ENCODE measurements at regions not wholly inside any gene's neighbourhood (a gene's known extent, or its start where the extent isn't known, plus 50 kb on each side); places are given as distances from the start of the nearest gene placed in this dataset.

- no peak for TF ChIP-seq EP300 (IDR thresholded peaks at IDR 0.05; ENCODE audit: borderline replicate concordance in 1 of 2, low read depth in 1 of 2, low read length in 1 of 2)
Observed at GRCh38 chr1:95948023-95948422, 714.0 kb downstream of the RWDD3 start (continued).

- ChIA-PET CTCF (interaction anchor here (1.7 kb wide), 1 partner anchor 642 kb away, joined by 9 read pairs; no protein-coding TSS in a partner anchor), POLR2A (no interaction called here)
- H3K9me2 ChIP-seq, result no peaks in the 10 kb centered on the region
- H3F3A ChIP-seq (replicated peaks; ENCODE audit: insufficient read depth), result no peaks in the 10 kb centered on the region
- no peaks in the 10 kb centered on the region for H3K79me2 ChIP-seq (ENCODE audit: insufficient read depth)
- no peaks in the 10 kb centered on the region for H4K20me1 ChIP-seq (ENCODE audit: insufficient read depth)
- H3K9ac ChIP-seq, result no peak overlapping the region
- DNase-seq, result no peak
- H3K36me3 ChIP-seq (replicated peaks in 1 of 2; ENCODE audit: control insufficient read depth in 1 of 2, insufficient read depth in 2 of 2, low read length in 1 of 2), result no peaks in the 10 kb centered on the region
- no peak overlapping the region for H3K4me2 ChIP-seq
- no peaks in the 10 kb centered on the region for H3K9me3 ChIP-seq
- H3K27ac ChIP-seq (ENCODE audit: low read depth in 2 of 2, low read length in 1 of 2), result no peak overlapping the region
- no peak for TF ChIP-seq FOXM1 (IDR thresholded peaks at IDR 0.05; ENCODE audit: low read depth)
- no peak for TF ChIP-seq TEAD4 (IDR thresholded peaks at IDR 0.05; ENCODE audit: borderline replicate concordance, insufficient read depth)
- TF ChIP-seq POLR2AphosphoS5 (IDR thresholded peaks at IDR 0.05; ENCODE audit: low read depth, low read length), result no peak
- no peak for TF ChIP-seq CHD2 (IDR thresholded peaks at IDR 0.05; ENCODE audit: low read length, partially characterized antibody)
- H3K4me3 ChIP-seq (ENCODE audit: low read depth in 2 of 2, low read length in 1 of 2), result no peak overlapping the region
- H3K27me3 ChIP-seq (ENCODE audit: insufficient read depth), result no peaks in the 10 kb centered on the region
- H2AFZ ChIP-seq (ENCODE audit: low read depth), result no peak overlapping the region
- H3K4me1 ChIP-seq (ENCODE audit: control insufficient read depth in 1 of 2, insufficient read depth in 2 of 2, low read depth in 1 of 2, low read length in 1 of 2), result peaks cover 0 to 3% of the 10 kb centered on the region in 2 experiments; a peak in 2 of 4 replicates
- 50% methylated on average over 12 of the region's 12 CpGs for WGBS (ENCODE audit: low lambda C conversion rate)
Observed at GRCh38 chr1:95951371-95952102, 717.5 kb downstream of the RWDD3 start.

GRCh38 chr1:95953015-95953414 lies 719.0 kb downstream of the RWDD3 start:
- no peak overlapping the region for H2AFZ ChIP-seq (ENCODE audit: low read depth)
- CTCF ChIA-PET, result interaction anchor here (0.7 to 1.8 kb wide), 16 partner anchors 9 to 645 kb away, joined by 3 to 9 read pairs (median 4); no protein-coding TSS in a partner anchor

More at GRCh38 chr1:95953015-95953414, 719.0 kb downstream of the RWDD3 start:
- peak; percentile 27 for DNase-seq
- POLR2A ChIA-PET, result interaction anchor here (0.7 to 1.8 kb wide), 2 partner anchors 47 to 106 kb away, joined by 3 to 4 read pairs; no protein-coding TSS in a partner anchor
- Histone ChIP-seq H3K36me3 (replicated peaks in 1 of 2; ENCODE audit: control insufficient read depth in 1 of 2, insufficient read depth in 2 of 2, low read length in 1 of 2) (no peaks in the 10 kb centered on the region), H3K9me2 (no peaks in the 10 kb centered on the region), H3F3A (replicated peaks; ENCODE audit: insufficient read depth) (no peaks in the 10 kb centered on the region), H3K4me2 (no peak overlapping the region), H4K20me1 (ENCODE audit: insufficient read depth) (no peaks in the 10 kb centered on the region), H3K4me3 (ENCODE audit: low read depth in 2 of 2, low read length in 1 of 2) (no peak overlapping the region), H3K4me1 (ENCODE audit: control insufficient read depth in 1 of 2, insufficient read depth in 2 of 2, low read depth in 1 of 2, low read length in 1 of 2) (peaks cover 0 to 3% of the 10 kb centered on the region in 2 experiments; a peak in 2 of 4 replicates), H3K27me3 (ENCODE audit: insufficient read depth) (no peaks in the 10 kb centered on the region), H3K9me3 (no peaks in the 10 kb centered on the region), H3K79me2 (ENCODE audit: insufficient read depth) (no peaks in the 10 kb centered on the region), H3K9ac (no peak overlapping the region), H3K27ac (ENCODE audit: low read depth in 2 of 2, low read length in 1 of 2) (peak overlapping the region in 1 of 2 experiments; percentile 81; a peak in 2 of 4 replicates)
- TF ChIP-seq CTCF (IDR thresholded peaks at IDR 0.05) (no peak; the same call in 1 of the 2 replicates), EZH2phosphoT487 (IDR thresholded peaks at IDR 0.05; ENCODE audit: borderline replicate concordance, low read depth) (no peak), FOSL2 (IDR thresholded peaks at IDR 0.05; ENCODE audit: borderline replicate concordance, low read depth) (no peak), NFIC (IDR thresholded peaks at IDR 0.05; ENCODE audit: borderline replicate concordance) (no peak), IRF3 (IDR thresholded peaks at IDR 0.05; ENCODE audit: low read depth, low read length) (no peak), USF2 (IDR thresholded peaks at IDR 0.05; ENCODE audit: borderline replicate concordance, low read depth, low read length) (no peak), SIN3A (IDR thresholded peaks at IDR 0.05; ENCODE audit: borderline replicate concordance, low read depth, low read length) (no peak), CHD2 (IDR thresholded peaks at IDR 0.05; ENCODE audit: low read length, partially characterized antibody) (peak; percentile 51), RAD21 (IDR thresholded peaks at IDR 0.05; ENCODE audit: low read length) (peak; percentile 80), EP300 (IDR thresholded peaks at IDR 0.05; ENCODE audit: borderline replicate concordance in 1 of 2, low read depth in 1 of 2, low read length in 1 of 2) (no peak; a peak in 1 of 4 replicates), SMC3 (IDR thresholded peaks at IDR 0.05; ENCODE audit: low read depth, low read length) (peak; percentile 45; the same call in 1 of the 2 replicates), RCOR1 (IDR thresholded peaks at IDR 0.05; ENCODE audit: low read length) (no peak; the same call in 1 of the 2 replicates), ELF1 (IDR thresholded peaks at IDR 0.05) (no peak)
- TF ChIP-seq, protein P1, sequence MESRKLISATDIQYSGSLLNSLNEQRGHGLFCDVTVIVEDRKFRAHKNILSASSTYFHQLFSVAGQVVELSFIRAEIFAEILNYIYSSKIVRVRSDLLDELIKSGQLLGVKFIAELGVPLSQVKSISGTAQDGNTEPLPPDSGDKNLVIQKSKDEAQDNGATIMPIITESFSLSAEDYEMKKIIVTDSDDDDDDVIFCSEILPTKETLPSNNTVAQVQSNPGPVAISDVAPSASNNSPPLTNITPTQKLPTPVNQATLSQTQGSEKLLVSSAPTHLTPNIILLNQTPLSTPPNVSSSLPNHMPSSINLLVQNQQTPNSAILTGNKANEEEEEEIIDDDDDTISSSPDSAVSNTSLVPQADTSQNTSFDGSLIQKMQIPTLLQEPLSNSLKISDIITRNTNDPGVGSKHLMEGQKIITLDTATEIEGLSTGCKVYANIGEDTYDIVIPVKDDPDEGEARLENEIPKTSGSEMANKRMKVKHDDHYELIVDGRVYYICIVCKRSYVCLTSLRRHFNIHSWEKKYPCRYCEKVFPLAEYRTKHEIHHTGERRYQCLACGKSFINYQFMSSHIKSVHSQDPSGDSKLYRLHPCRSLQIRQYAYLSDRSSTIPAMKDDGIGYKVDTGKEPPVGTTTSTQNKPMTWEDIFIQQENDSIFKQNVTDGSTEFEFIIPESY (IDR thresholded peaks at IDR 0.05; ENCODE audit: borderline replicate concordance, low read depth), result no peak
- 8% methylated on average over 4 of the region's 4 CpGs for WGBS (ENCODE audit: low lambda C conversion rate)

Measured in SK-N-SH (cell line).